ENCODE measurements at regions not wholly inside any gene's neighbourhood (a gene's known extent, or its start where the extent isn't known, plus 50 kb on each side); places are given as distances from the start of the nearest gene placed in this dataset.

- no peak for TF ChIP-seq ZBTB33 (IDR thresholded peaks at IDR 0.05)
Observed at GRCh38 chr2:3132466-3132865, 245.2 kb downstream of the EIPR1 start (continued).

- 79% methylated on average over 22 of the region's 22 CpGs for WGBS
- TF ChIP-seq, protein P1, sequence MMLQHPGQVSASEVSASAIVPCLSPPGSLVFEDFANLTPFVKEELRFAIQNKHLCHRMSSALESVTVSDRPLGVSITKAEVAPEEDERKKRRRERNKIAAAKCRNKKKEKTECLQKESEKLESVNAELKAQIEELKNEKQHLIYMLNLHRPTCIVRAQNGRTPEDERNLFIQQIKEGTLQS (IDR thresholded peaks at IDR 0.05), result no peak
- TF ChIP-seq FOXA2 (IDR thresholded peaks at IDR 0.05) (no peak), HNF4G (IDR thresholded peaks at IDR 0.05) (no peak), ZBTB33 (IDR thresholded peaks at IDR 0.05) (no peak), RXRA (IDR thresholded peaks at IDR 0.05) (no peak), EGR1 (IDR thresholded peaks at IDR 0.05; ENCODE audit: low read depth in 2 of 2) (no peak), CTCF (IDR thresholded peaks at IDR 0.05; ENCODE audit: low read depth, low read length, missing input control) (no peak), NR2F2 (IDR thresholded peaks at IDR 0.05) (no peak), FOXA1 (IDR thresholded peaks at IDR 0.05) (no peak), GABPA (IDR thresholded peaks at IDR 0.05 in 1 of 2, conservative IDR thresholded peaks at IDR 0.05 in 1 of 2) (no peak), RAD21 (IDR thresholded peaks at IDR 0.05) (no peak), YY1 (IDR thresholded peaks at IDR 0.05) (no peak)
- TF ChIP-seq, protein P2, sequence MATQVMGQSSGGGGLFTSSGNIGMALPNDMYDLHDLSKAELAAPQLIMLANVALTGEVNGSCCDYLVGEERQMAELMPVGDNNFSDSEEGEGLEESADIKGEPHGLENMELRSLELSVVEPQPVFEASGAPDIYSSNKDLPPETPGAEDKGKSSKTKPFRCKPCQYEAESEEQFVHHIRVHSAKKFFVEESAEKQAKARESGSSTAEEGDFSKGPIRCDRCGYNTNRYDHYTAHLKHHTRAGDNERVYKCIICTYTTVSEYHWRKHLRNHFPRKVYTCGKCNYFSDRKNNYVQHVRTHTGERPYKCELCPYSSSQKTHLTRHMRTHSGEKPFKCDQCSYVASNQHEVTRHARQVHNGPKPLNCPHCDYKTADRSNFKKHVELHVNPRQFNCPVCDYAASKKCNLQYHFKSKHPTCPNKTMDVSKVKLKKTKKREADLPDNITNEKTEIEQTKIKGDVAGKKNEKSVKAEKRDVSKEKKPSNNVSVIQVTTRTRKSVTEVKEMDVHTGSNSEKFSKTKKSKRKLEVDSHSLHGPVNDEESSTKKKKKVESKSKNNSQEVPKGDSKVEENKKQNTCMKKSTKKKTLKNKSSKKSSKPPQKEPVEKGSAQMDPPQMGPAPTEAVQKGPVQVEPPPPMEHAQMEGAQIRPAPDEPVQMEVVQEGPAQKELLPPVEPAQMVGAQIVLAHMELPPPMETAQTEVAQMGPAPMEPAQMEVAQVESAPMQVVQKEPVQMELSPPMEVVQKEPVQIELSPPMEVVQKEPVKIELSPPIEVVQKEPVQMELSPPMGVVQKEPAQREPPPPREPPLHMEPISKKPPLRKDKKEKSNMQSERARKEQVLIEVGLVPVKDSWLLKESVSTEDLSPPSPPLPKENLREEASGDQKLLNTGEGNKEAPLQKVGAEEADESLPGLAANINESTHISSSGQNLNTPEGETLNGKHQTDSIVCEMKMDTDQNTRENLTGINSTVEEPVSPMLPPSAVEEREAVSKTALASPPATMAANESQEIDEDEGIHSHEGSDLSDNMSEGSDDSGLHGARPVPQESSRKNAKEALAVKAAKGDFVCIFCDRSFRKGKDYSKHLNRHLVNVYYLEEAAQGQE (IDR thresholded peaks at IDR 0.05), result no peak
Observed at GRCh38 chr2:3131636-3132326, 245.8 kb downstream of the EIPR1 start.

More at GRCh38 chr2:3131636-3132326, 245.8 kb downstream of the EIPR1 start:
- Histone ChIP-seq H3K4me3 (ENCODE audit: low read depth in 1 of 3, low read length in 3 of 3) (no peak overlapping the region), H3K27ac (ENCODE audit: low read depth in 1 of 2, low read length in 2 of 2) (no peak overlapping the region), H3K27me3 (ENCODE audit: control insufficient read depth in 4 of 4, insufficient read depth in 4 of 4, low read length in 3 of 4) (no peaks in the 10 kb centered on the region), H3K9me3 (ENCODE audit: control insufficient read depth in 4 of 4, low read length in 3 of 4) (peaks cover 0 to 6% (median 4%) of the 10 kb centered on the region in 4 donors), H3K36me3 (ENCODE audit: control insufficient read depth in 4 of 4, insufficient read depth in 3 of 4, low read depth in 1 of 4, low read length in 3 of 4) (no peaks in the 10 kb centered on the region), H3K4me1 (ENCODE audit: control insufficient read depth in 4 of 4, insufficient read depth in 4 of 4, low read length in 3 of 4) (no peaks in the 10 kb centered on the region), H3K9ac (ENCODE audit: low read depth in 1 of 2, low read length in 2 of 2) (no peak overlapping the region)
- no peak for DNase-seq (ENCODE audit: low spot score)

Data from liver (tissue), 8 donors.